ENCODE measurements at regions not wholly inside any gene's neighbourhood (a gene's known extent, or its start where the extent isn't known, plus 50 kb on each side); places are given as distances from the start of the nearest gene placed in this dataset.

- Mint-ChIP-seq H3K27me3 (peaks cover 34 to 39% of the 10 kb centered on the region in 2 donors), H3K4me3 (no peak overlapping the region), H3K27ac (no peak overlapping the region), H3K9me3 (peaks cover 0 to 5% (median 0%) of the 10 kb centered on the region in 5 donors), H3K36me3 (no peaks in the 10 kb centered on the region), H3K4me1 (no peaks in the 10 kb centered on the region)
- H3K36me3 ChIP-seq (ENCODE audit: insufficient read depth, low read length) = no peaks in the 10 kb centered on the region
- H3K9me3 ChIP-seq (ENCODE audit: low read length) = no peaks in the 10 kb centered on the region
- POLR2A ChIA-PET = no interaction called here
- H3K4me1 ChIP-seq (ENCODE audit: insufficient read depth, low read length) = no peaks in the 10 kb centered on the region
- H3K27me3 ChIP-seq (ENCODE audit: insufficient read depth, low read length, poor library complexity, severe bottlenecking) = no peaks in the 10 kb centered on the region
- CTCF ChIA-PET = no interaction called here
- H3K4me3 ChIP-seq (ENCODE audit: low read length) = no peak overlapping the region
- no peak for DNase-seq
- no peak overlapping the region for H3K27ac ChIP-seq (ENCODE audit: low read depth, low read length)
Measured at GRCh38 chr1:112284796-112285195, 111.2 kb upstream of the CTTNBP2NL start.

GRCh38 chr1:112285316-112285715 is 110.7 kb upstream of the CTTNBP2NL start:
- H3K27ac ChIP-seq (ENCODE audit: low read depth, low read length) = no peak overlapping the region
- POLR2A ChIA-PET = no interaction called here
- CTCF ChIA-PET = no interaction called here
- DNase-seq = no peak
- Mint-ChIP-seq H3K4me1 (no peaks in the 10 kb centered on the region), H3K4me3 (no peak overlapping the region), H3K27ac (no peak overlapping the region), H3K9me3 (peaks cover 0 to 5% (median 0%) of the 10 kb centered on the region in 5 donors), H3K27me3 (peaks cover 37 to 39% of the 10 kb centered on the region in 2 donors), H3K36me3 (no peaks in the 10 kb centered on the region)
- H3K4me1 ChIP-seq (ENCODE audit: insufficient read depth, low read length) = no peaks in the 10 kb centered on the region
- H3K27me3 ChIP-seq (ENCODE audit: insufficient read depth, low read length, poor library complexity, severe bottlenecking) = no peaks in the 10 kb centered on the region
- H3K4me3 ChIP-seq (ENCODE audit: low read length) = no peak overlapping the region
- no peaks in the 10 kb centered on the region for H3K36me3 ChIP-seq (ENCODE audit: insufficient read depth, low read length)
- no peaks in the 10 kb centered on the region for H3K9me3 ChIP-seq (ENCODE audit: low read length)

GRCh38 chr1:112285746-112286145 is 110.3 kb upstream of the CTTNBP2NL start:
- Mint-ChIP-seq H3K36me3 (no peaks in the 10 kb centered on the region), H3K9me3 (peaks cover 0 to 5% (median 0%) of the 10 kb centered on the region in 5 donors), H3K4me1 (no peaks in the 10 kb centered on the region), H3K4me3 (no peak overlapping the region), H3K27me3 (peaks cover 39 to 40% of the 10 kb centered on the region in 2 donors), H3K27ac (no peak overlapping the region)
- POLR2A ChIA-PET = no interaction called here
- no peak overlapping the region for H3K4me3 ChIP-seq (ENCODE audit: low read length)
- no peaks in the 10 kb centered on the region for H3K27me3 ChIP-seq (ENCODE audit: insufficient read depth, low read length, poor library complexity, severe bottlenecking)
- CTCF ChIA-PET = no interaction called here
- H3K36me3 ChIP-seq (ENCODE audit: insufficient read depth, low read length) = no peaks in the 10 kb centered on the region
- H3K9me3 ChIP-seq (ENCODE audit: low read length) = no peaks in the 10 kb centered on the region
- H3K27ac ChIP-seq (ENCODE audit: low read depth, low read length) = no peak overlapping the region
- no peaks in the 10 kb centered on the region for H3K4me1 ChIP-seq (ENCODE audit: insufficient read depth, low read length)
- DNase-seq = no peak

GRCh38 chr1:112296908-112297307 is 99.1 kb upstream of the CTTNBP2NL start:
- H3K27me3 ChIP-seq (ENCODE audit: insufficient read depth, low read length, poor library complexity, severe bottlenecking) = no peaks in the 10 kb centered on the region
- no peaks in the 10 kb centered on the region for H3K9me3 ChIP-seq (ENCODE audit: low read length)
- CTCF ChIA-PET = no interaction called here
- H3K27ac Mint-ChIP-seq = no peak overlapping the region
- H3K4me1 Mint-ChIP-seq = no peaks in the 10 kb centered on the region
- POLR2A ChIA-PET = no interaction called here
- peaks cover 0 to 10% (median 7%) of the 10 kb centered on the region in 5 donors for H3K9me3 Mint-ChIP-seq
- no peak overlapping the region for H3K4me3 Mint-ChIP-seq
- H3K27ac ChIP-seq (ENCODE audit: low read depth, low read length) = no peak overlapping the region
- peaks cover 5 to 36% of the 10 kb centered on the region in 2 donors for H3K27me3 Mint-ChIP-seq
- H3K4me3 ChIP-seq (ENCODE audit: low read length) = no peak overlapping the region
- H3K36me3 ChIP-seq (ENCODE audit: insufficient read depth, low read length) = no peaks in the 10 kb centered on the region
- DNase-seq = no peak
- H3K36me3 Mint-ChIP-seq = no peaks in the 10 kb centered on the region
- H3K4me1 ChIP-seq (ENCODE audit: insufficient read depth, low read length) = no peaks in the 10 kb centered on the region

- Mint-ChIP-seq H3K4me1 (no peaks in the 10 kb centered on the region), H3K36me3 (no peaks in the 10 kb centered on the region), H3K9me3 (peaks cover 0 to 10% (median 7%) of the 10 kb centered on the region in 5 donors), H3K4me3 (no peak overlapping the region), H3K27ac (no peak overlapping the region), H3K27me3 (peaks cover 5 to 36% of the 10 kb centered on the region in 2 donors)
- ChIA-PET CTCF (no interaction called here), POLR2A (no interaction called here)
- no peaks in the 10 kb centered on the region for H3K9me3 ChIP-seq (ENCODE audit: low read length)
- no peak overlapping the region for H3K27ac ChIP-seq (ENCODE audit: low read depth, low read length)
- H3K4me3 ChIP-seq (ENCODE audit: low read length) = no peak overlapping the region
- H3K4me1 ChIP-seq (ENCODE audit: insufficient read depth, low read length) = no peaks in the 10 kb centered on the region
- no peaks in the 10 kb centered on the region for H3K27me3 ChIP-seq (ENCODE audit: insufficient read depth, low read length, poor library complexity, severe bottlenecking)
- H3K36me3 ChIP-seq (ENCODE audit: insufficient read depth, low read length) = no peaks in the 10 kb centered on the region
- DNase-seq = no peak
Measured at GRCh38 chr1:112297536-112297935, 98.5 kb upstream of the CTTNBP2NL start.

GRCh38 chr1:112298558-112298957 is 97.5 kb upstream of the CTTNBP2NL start:
- POLR2A ChIA-PET = no interaction called here
- CTCF ChIA-PET = no interaction called here
- no peak overlapping the region for H3K4me3 Mint-ChIP-seq
- peaks cover 5 to 36% of the 10 kb centered on the region in 2 donors for H3K27me3 Mint-ChIP-seq
- H3K27ac Mint-ChIP-seq = no peak overlapping the region
- H3K4me1 Mint-ChIP-seq = no peaks in the 10 kb centered on the region
- H3K9me3 ChIP-seq (ENCODE audit: low read length) = no peaks in the 10 kb centered on the region
- H3K27me3 ChIP-seq (ENCODE audit: insufficient read depth, low read length, poor library complexity, severe bottlenecking) = no peaks in the 10 kb centered on the region
- peak in 4 of 5 donors; percentile 1 to 49 (median 4) for DNase-seq
- H3K4me3 ChIP-seq (ENCODE audit: low read length) = no peak overlapping the region
- H3K9me3 Mint-ChIP-seq = peaks cover 0 to 10% (median 7%) of the 10 kb centered on the region in 5 donors
- no peaks in the 10 kb centered on the region for H3K36me3 Mint-ChIP-seq
- no peaks in the 10 kb centered on the region for H3K4me1 ChIP-seq (ENCODE audit: insufficient read depth, low read length)
- no peaks in the 10 kb centered on the region for H3K36me3 ChIP-seq (ENCODE audit: insufficient read depth, low read length)
- H3K27ac ChIP-seq (ENCODE audit: low read depth, low read length) = no peak overlapping the region

- H3K36me3 Mint-ChIP-seq = no peaks in the 10 kb centered on the region
- no peak for DNase-seq
- no peak overlapping the region for H3K27ac Mint-ChIP-seq
- Histone ChIP-seq H3K4me1 (ENCODE audit: insufficient read depth, low read length) (no peaks in the 10 kb centered on the region), H3K27ac (ENCODE audit: low read depth, low read length) (no peak overlapping the region), H3K27me3 (ENCODE audit: insufficient read depth, low read length, poor library complexity, severe bottlenecking) (no peaks in the 10 kb centered on the region), H3K4me3 (ENCODE audit: low read length) (no peak overlapping the region), H3K36me3 (ENCODE audit: insufficient read depth, low read length) (no peaks in the 10 kb centered on the region), H3K9me3 (ENCODE audit: low read length) (no peaks in the 10 kb centered on the region)
- peaks cover 3 to 26% of the 10 kb centered on the region in 2 donors for H3K27me3 Mint-ChIP-seq
- POLR2A ChIA-PET = no interaction called here
- no peak overlapping the region for H3K4me3 Mint-ChIP-seq
- peaks cover 0 to 3% (median 0%) of the 10 kb centered on the region in 5 donors for H3K9me3 Mint-ChIP-seq
- no peaks in the 10 kb centered on the region for H3K4me1 Mint-ChIP-seq
- CTCF ChIA-PET = no interaction called here
Measured at GRCh38 chr1:112304126-112304525, 91.9 kb upstream of the CTTNBP2NL start.

GRCh38 chr1:112304612-112305011 is 91.4 kb upstream of the CTTNBP2NL start:
- no peak for DNase-seq
- H3K36me3 Mint-ChIP-seq = no peaks in the 10 kb centered on the region

More at GRCh38 chr1:112304612-112305011, 91.4 kb upstream of the CTTNBP2NL start:
- no peaks in the 10 kb centered on the region for H3K9me3 ChIP-seq (ENCODE audit: low read length)
- no peak overlapping the region for H3K4me3 ChIP-seq (ENCODE audit: low read length)
- no peaks in the 10 kb centered on the region for H3K36me3 ChIP-seq (ENCODE audit: insufficient read depth, low read length)
- no peak overlapping the region for H3K27ac ChIP-seq (ENCODE audit: low read depth, low read length)
- no peaks in the 10 kb centered on the region for H3K4me1 ChIP-seq (ENCODE audit: insufficient read depth, low read length)
- H3K27me3 ChIP-seq (ENCODE audit: insufficient read depth, low read length, poor library complexity, severe bottlenecking) = no peaks in the 10 kb centered on the region
- CTCF ChIA-PET = no interaction called here
- Mint-ChIP-seq H3K4me1 (no peaks in the 10 kb centered on the region), H3K4me3 (no peak overlapping the region), H3K9me3 (peaks cover 0 to 1% (median 0%) of the 10 kb centered on the region in 5 donors), H3K27me3 (peaks cover 3 to 31% of the 10 kb centered on the region in 2 donors), H3K27ac (no peak overlapping the region)
- POLR2A ChIA-PET = no interaction called here

All from CD8-positive, alpha-beta memory T cell (primary cell).